Liver (tissue), 8 donors: ENCODE measurements at regions not wholly inside any gene's neighbourhood (a gene's known extent, or its start where the extent isn't known, plus 50 kb on each side); places are given as distances from the start of the nearest gene placed in this dataset.

Experiments
- DNase-seq: peaks from one replicate; pipeline ENCODE4 v3.0.0-alpha.2; 2017; ENCODE audit warnings: low spot score
- H3K27ac ChIP-seq, 2 donors: one replicate each; pipeline ENCODE4 v1.7.0; 2013; ENCODE audit warnings: inconsistent platforms in 2 of 2, low read length in 2 of 2, control low read depth in 1 of 2, low read depth in 1 of 2, mild to moderate bottlenecking in 1 of 2
- H3K27me3 ChIP-seq, 4 donors: one replicate each; pipeline versions ENCODE4 v1.6.1 to v1.7.0; 2013; ENCODE audit warnings: low read length in 3 of 4, inconsistent platforms in 1 of 4, mild to moderate bottlenecking in 1 of 4, moderate library complexity in 1 of 4; ENCODE audit not compliant: control insufficient read depth in 4 of 4, insufficient read depth in 4 of 4
- H3K36me3 ChIP-seq, 4 donors: one replicate each; pipeline versions ENCODE4 v1.6.1 to v1.7.0; 2013; ENCODE audit warnings: low read length in 3 of 4, mild to moderate bottlenecking in 3 of 4, low read depth in 1 of 4, moderate library complexity in 1 of 4; ENCODE audit not compliant: control insufficient read depth in 4 of 4, insufficient read depth in 3 of 4
- H3K4me1 ChIP-seq, 4 donors: one replicate each; pipeline versions ENCODE4 v1.6.1 to v1.7.0; 2013; ENCODE audit warnings: low read length in 3 of 4, mild to moderate bottlenecking in 3 of 4, moderate library complexity in 1 of 4; ENCODE audit not compliant: control insufficient read depth in 4 of 4, insufficient read depth in 4 of 4
- H3K4me3 ChIP-seq, 3 donors: one replicate each; pipeline versions ENCODE4 v1.6.1 to v1.7.0; 2013; ENCODE audit warnings: low read length in 3 of 3, control low read depth in 1 of 3, low read depth in 1 of 3, mild to moderate bottlenecking in 1 of 3
- H3K9ac ChIP-seq, 2 donors: one replicate each; pipeline ENCODE4 v1.7.0; 2013; ENCODE audit warnings: low read length in 2 of 2, mild to moderate bottlenecking in 2 of 2, moderate library complexity in 2 of 2, control low read depth in 1 of 2, low read depth in 1 of 2
- H3K9me3 ChIP-seq, 4 donors: one replicate each; pipeline versions ENCODE4 v1.6.1 to v1.7.0; 2013; ENCODE audit warnings: low read length in 3 of 4; ENCODE audit not compliant: control insufficient read depth in 4 of 4
- ATF3 ChIP-seq: IDR thresholded peaks from 2 replicates; pipeline ENCODE4 v1.6.1; 2016; ENCODE audit warnings: antibody characterized with exemption
- CTCF ChIP-seq: fragments of 150-350 bp; IDR thresholded peaks from 2 replicates; pipeline ENCODE4 v1.5.1; 2017; ENCODE audit warnings: improper control_type of control experiment, low read depth, low read length; ENCODE audit not compliant: missing input control
- EGR1 ChIP-seq, 2 donors: IDR thresholded peaks; 2 replicates each; pipeline ENCODE4 v1.6.1; 2016 to 2018; ENCODE audit warnings: antibody characterized with exemption in 2 of 2, low read depth in 2 of 2
- FOXA1 ChIP-seq: IDR thresholded peaks from 2 replicates; pipeline ENCODE4 v1.6.1; 2016; ENCODE audit warnings: antibody characterized with exemption
- FOXA2 ChIP-seq: IDR thresholded peaks from 2 replicates; pipeline ENCODE4 v1.6.1; 2016; ENCODE audit warnings: antibody characterized with exemption
- GABPA ChIP-seq, 2 donors: IDR thresholded peaks in 1 of 2; conservative IDR thresholded peaks in 1 of 2; 2 replicates each; pipeline ENCODE4 v1.6.1; 2016; ENCODE audit warnings: antibody characterized with exemption in 2 of 2, mild to moderate bottlenecking in 1 of 2, moderate library complexity in 1 of 2
- HNF4A ChIP-seq, 2 donors: conservative IDR thresholded peaks; 2 replicates each; pipeline ENCODE4 v1.6.1; 2016; ENCODE audit warnings: antibody characterized with exemption in 2 of 2, mild to moderate bottlenecking in 2 of 2
- HNF4G ChIP-seq: IDR thresholded peaks from 2 replicates; pipeline ENCODE4 v1.6.1; 2016; ENCODE audit warnings: antibody characterized with exemption
- JUND ChIP-seq, 2 donors: IDR thresholded peaks; 2 replicates each; pipeline ENCODE4 v1.6.1; 2016; ENCODE audit warnings: antibody characterized with exemption in 2 of 2
- MAX ChIP-seq: IDR thresholded peaks from 2 replicates; pipeline ENCODE4 v1.6.1; 2016; ENCODE audit warnings: antibody characterized with exemption
- NR2F2 ChIP-seq: IDR thresholded peaks from 2 replicates; pipeline ENCODE4 v1.6.1; 2016; ENCODE audit warnings: antibody characterized with exemption
- RAD21 ChIP-seq, 2 donors: IDR thresholded peaks; 2 replicates each; pipeline ENCODE4 v1.6.1; 2016; ENCODE audit warnings: antibody characterized with exemption in 2 of 2, mild to moderate bottlenecking in 2 of 2
- REST ChIP-seq: IDR thresholded peaks from 2 replicates; pipeline ENCODE4 v1.6.1; 2016; ENCODE audit warnings: antibody characterized with exemption, mild to moderate bottlenecking
- RXRA ChIP-seq, 2 donors: IDR thresholded peaks; 2 replicates each; pipeline ENCODE4 v1.6.1; 2017 to 2018; ENCODE audit warnings: antibody characterized with exemption in 2 of 2, mild to moderate bottlenecking in 1 of 2
- TAF1 ChIP-seq: conservative IDR thresholded peaks from 2 replicates; pipeline ENCODE4 v1.6.1; 2016; ENCODE audit warnings: antibody characterized with exemption, mild to moderate bottlenecking
- YY1 ChIP-seq: IDR thresholded peaks from 2 replicates; pipeline ENCODE4 v1.6.1; 2016; ENCODE audit warnings: antibody characterized with exemption, mild to moderate bottlenecking
- ZBTB33 ChIP-seq: IDR thresholded peaks from 2 replicates; pipeline ENCODE4 v1.6.1; 2016; ENCODE audit warnings: antibody characterized with exemption
- WGBS: extraction: QIAGEN DNeasy Blood & Tissue Kit; methylation state at CpG from one replicate; pipeline ENCODE4 v1.1.7; 2013; 5-methylcytosine and 5-hydroxymethylcytosine counted together
- donor health status: healthy.
- donor health status: healthy.
- donor health status: healthy.
- donor health status: healthy.
- donor health status: healthy.

GRCh38 chr4:98754736-98755135, 96.3 kb upstream of the TSPAN5 start (continued):
- TF ChIP-seq CTCF: no peak

GRCh38 chr4:98749206-98749605, 90.8 kb upstream of the TSPAN5 start:
- Histone ChIP-seq H3K27ac (no peak overlapping the region), H3K36me3 (no peaks in the 10 kb centered on the region), H3K4me1 (no peaks in the 10 kb centered on the region), H3K27me3 (no peaks in the 10 kb centered on the region), H3K9me3 (no peaks in the 10 kb centered on the region), H3K9ac (no peak overlapping the region), H3K4me3 (no peak overlapping the region)
- TF ChIP-seq GABPA (IDR thresholded peaks at IDR 0.05 in 1 of 2, conservative IDR thresholded peaks at IDR 0.05 in 1 of 2) (no peak), HNF4A (conservative IDR thresholded peaks at IDR 0.05) (no peak)
- no peak for DNase-seq

GRCh38 chr4:98748609-98749008, 90.2 kb upstream of the TSPAN5 start:
- Histone ChIP-seq H3K36me3 (no peaks in the 10 kb centered on the region), H3K9me3 (no peaks in the 10 kb centered on the region), H3K27ac (no peak overlapping the region), H3K4me1 (no peaks in the 10 kb centered on the region), H3K4me3 (no peak overlapping the region), H3K27me3 (no peaks in the 10 kb centered on the region), H3K9ac (no peak overlapping the region)
- TF ChIP-seq HNF4G (no peak), ATF3 (no peak), ZBTB33 (no peak), CTCF (no peak), EGR1 (IDR thresholded peaks at IDR 0.05; ENCODE audit: low read depth in 2 of 2) (no peak), YY1 (no peak), TAF1 (no peak), REST (no peak), RAD21 (IDR thresholded peaks at IDR 0.05) (no peak), JUND (IDR thresholded peaks at IDR 0.05) (no peak), FOXA1 (no peak), GABPA (IDR thresholded peaks at IDR 0.05 in 1 of 2, conservative IDR thresholded peaks at IDR 0.05 in 1 of 2) (no peak), NR2F2 (no peak), HNF4A (conservative IDR thresholded peaks at IDR 0.05) (no peak), MAX (no peak), RXRA (IDR thresholded peaks at IDR 0.05) (no peak), FOXA2 (no peak)
- WGBS: 98% methylated on average over 2 of the region's 2 CpGs
- no peak for DNase-seq
